Brain microvascular endothelial cell (primary cell): ENCODE measurements at regions not wholly inside any gene's neighbourhood (a gene's known extent, or its start where the extent isn't known, plus 50 kb on each side); places are given as distances from the start of the nearest gene placed in this dataset.

Source experiments
- DNase-seq: peaks from one replicate; pipeline ENCODE4 v3.0.0-alpha.2; 2020
- H3K27ac ChIP-seq: fragments of 250-450 bp; sonication (Bioruptor Pico); 2 replicates; pipeline ENCODE4 v1.5.1; 2020; ENCODE audit warnings: mild to moderate bottlenecking, moderate library complexity
- H3K27me3 ChIP-seq: fragments of 250-450 bp; sonication (Bioruptor Pico); replicated peaks from 2 replicates; pipeline ENCODE4 v1.5.1; 2020; ENCODE audit warnings: mild to moderate bottlenecking
- H3K36me3 ChIP-seq: fragments of 250-450 bp; sonication (Bioruptor Pico); replicated peaks from 2 replicates; pipeline ENCODE4 v1.5.1; 2020; ENCODE audit warnings: mild to moderate bottlenecking
- H3K4me3 ChIP-seq: 2 replicates; pipeline ENCODE4 v1.5.1; 2011; ENCODE audit warnings: low read depth, mild to moderate bottlenecking, control low read depth, low read length, moderate library complexity
- CTCF ChIP-seq: IDR thresholded peaks from 2 replicates; pipeline ENCODE4 v1.5.1; 2011; ENCODE audit warnings: low read depth, mild to moderate bottlenecking, moderate library complexity, low read length, control low read depth, inconsistent platforms; ENCODE audit errors: missing control alignments
- in situ Hi-C: cut with HindIII; loops from 2 replicates; pipeline ENCODE4 v1.10.0; 2017; ENCODE audit warnings: low sequenced_read_pairs, low pct_ligation_motif_present

GRCh38 chr7:93758631-93759030 lies 131.9 kb downstream of the TFPI2 start:
- no peak for TF ChIP-seq CTCF
- in situ Hi-C loops = no loop called here
- Histone ChIP-seq H3K4me3 (no peak overlapping the region), H3K36me3 (no peaks in the 10 kb centered on the region), H3K27me3 (no peaks in the 10 kb centered on the region), H3K27ac (no peak overlapping the region)
- DNase-seq = no peak

- in situ Hi-C loops = no loop called here
- Histone ChIP-seq H3K27me3 (no peaks in the 10 kb centered on the region), H3K27ac (no peak overlapping the region), H3K4me3 (no peak overlapping the region), H3K36me3 (no peaks in the 10 kb centered on the region)
- DNase-seq = peak; percentile 22
- TF ChIP-seq CTCF = no peak
Measured at GRCh38 chr7:93757426-93757825, 133.1 kb downstream of the TFPI2 start.

- Histone ChIP-seq H3K27ac (no peak overlapping the region), H3K27me3 (no peaks in the 10 kb centered on the region), H3K4me3 (no peak overlapping the region), H3K36me3 (no peaks in the 10 kb centered on the region)
- in situ Hi-C loops = no loop called here
- DNase-seq = no peak
- TF ChIP-seq CTCF = no peak
Measured at GRCh38 chr7:93756890-93757289, 133.7 kb downstream of the TFPI2 start.

GRCh38 chr7:93751421-93751820 lies 139.1 kb downstream of the TFPI2 start:
- Histone ChIP-seq H3K27me3 (no peaks in the 10 kb centered on the region), H3K4me3 (no peak overlapping the region), H3K27ac (no peak overlapping the region), H3K36me3 (no peaks in the 10 kb centered on the region)
- TF ChIP-seq CTCF = no peak
- in situ Hi-C loops = no loop called here
- DNase-seq = no peak

- Histone ChIP-seq H3K27me3 (no peaks in the 10 kb centered on the region), H3K36me3 (no peaks in the 10 kb centered on the region), H3K27ac (no peak overlapping the region), H3K4me3 (no peak overlapping the region)
- TF ChIP-seq CTCF = no peak
- no peak for DNase-seq
- in situ Hi-C loops = no loop called here
Measured at GRCh38 chr7:93750986-93751385, 139.6 kb downstream of the TFPI2 start.

GRCh38 chr7:93747019-93747418 lies 143.5 kb downstream of the TFPI2 start:
- TF ChIP-seq CTCF = no peak
- no peaks in the 10 kb centered on the region for H3K36me3 ChIP-seq

More at GRCh38 chr7:93747019-93747418, 143.5 kb downstream of the TFPI2 start:
- no peak for DNase-seq
- Histone ChIP-seq H3K4me3 (no peak overlapping the region), H3K27ac (no peak overlapping the region), H3K27me3 (no peaks in the 10 kb centered on the region)
- in situ Hi-C loops = no loop called here
